HG03039 (cell line): ENCODE measurements at regions not wholly inside any gene's neighbourhood (a gene's known extent, or its start where the extent isn't known, plus 50 kb on each side); places are given as distances from the start of the nearest gene placed in this dataset.
"Not testable (repeated sequence)": the region's sequence is repeated elsewhere in the genome, so short reads cannot be mapped to it uniquely, and the experiment has no call there.

Experiments used
- ATAC-seq: cut with Tn5 transposase; IDR thresholded peaks from one replicate; pipeline ENCODE4 v1.9.1; 2021; ENCODE audit warnings: mild to moderate bottlenecking, moderate library complexity; ENCODE audit not compliant: unreplicated experiment

GRCh38 chr11:106276859-106277436 lies 199.5 kb downstream of the AASDHPPT start:
- ATAC-seq, result no peak

- no peak for ATAC-seq
Observed at GRCh38 chr11:106277484-106277883, 200.0 kb downstream of the AASDHPPT start.

- no peak for ATAC-seq
Observed at GRCh38 chr11:106278391-106278790, 200.9 kb downstream of the AASDHPPT start.

- no peak for ATAC-seq
Observed at GRCh38 chr11:106280036-106280435, 202.6 kb downstream of the AASDHPPT start.

- ATAC-seq, result no peak
Observed at GRCh38 chr11:106281455-106282173, 204.2 kb downstream of the AASDHPPT start.

- ATAC-seq, result no peak
Observed at GRCh38 chr11:106286881-106287504, 209.5 kb downstream of the AASDHPPT start.

GRCh38 chr11:106288057-106288456 lies 210.6 kb downstream of the AASDHPPT start:
- ATAC-seq, result no peak

GRCh38 chr11:106288822-106289387 lies 211.4 kb downstream of the AASDHPPT start:
- no peak for ATAC-seq

- ATAC-seq, result no peak
Observed at GRCh38 chr11:106292526-106292925, 215.1 kb downstream of the AASDHPPT start.

GRCh38 chr11:106295974-106296373 lies 218.5 kb downstream of the AASDHPPT start:
- ATAC-seq, result no peak

- ATAC-seq, result no peak
Observed at GRCh38 chr11:106302416-106302815, 225.0 kb downstream of the AASDHPPT start.

- ATAC-seq, result no peak
Observed at GRCh38 chr11:106304274-106304673, 226.8 kb downstream of the AASDHPPT start.

GRCh38 chr11:106305458-106305857 lies 228.0 kb downstream of the AASDHPPT start:
- no peak for ATAC-seq

GRCh38 chr11:106306942-106307341 lies 229.5 kb downstream of the AASDHPPT start:
- no peak for ATAC-seq

GRCh38 chr11:106309070-106309684 lies 231.7 kb downstream of the AASDHPPT start:
- no peak for ATAC-seq

- no peak for ATAC-seq
Observed at GRCh38 chr11:106311531-106312230, 234.2 kb downstream of the AASDHPPT start.

GRCh38 chr11:106317208-106317773 lies 239.8 kb downstream of the AASDHPPT start:
- not testable (repeated sequence) for ATAC-seq

- no peak for ATAC-seq
Observed at GRCh38 chr11:106321601-106322000, 244.1 kb downstream of the AASDHPPT start.

- no peak for ATAC-seq
Observed at GRCh38 chr11:106322106-106322505, 244.6 kb downstream of the AASDHPPT start.

GRCh38 chr11:106326087-106326486 lies 248.6 kb downstream of the AASDHPPT start:
- no peak for ATAC-seq
